ENCODE measurements at regions not wholly inside any gene's neighbourhood (a gene's known extent, or its start where the extent isn't known, plus 50 kb on each side); places are given as distances from the start of the nearest gene placed in this dataset.

DNA sequence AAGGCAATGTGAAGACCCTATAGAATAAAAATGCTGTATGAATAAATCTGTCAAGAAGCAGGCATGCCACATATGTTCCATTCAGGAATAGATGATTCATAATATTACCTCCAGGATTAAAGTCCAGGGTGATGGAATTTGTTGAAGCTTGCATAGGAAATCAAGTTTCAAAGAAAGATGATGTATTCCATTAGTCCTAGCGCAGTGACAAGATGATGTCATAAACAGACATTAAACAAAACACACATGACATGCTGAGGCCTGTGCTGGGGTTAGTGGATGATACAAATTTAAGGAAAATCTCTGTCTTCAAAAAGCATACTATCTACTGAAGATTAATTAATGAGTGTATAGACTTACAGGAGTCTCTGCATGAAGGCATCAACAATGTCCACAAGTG is 1025.2 kb downstream of the CDH11 start:
- TF ChIP-seq, protein P1, sequence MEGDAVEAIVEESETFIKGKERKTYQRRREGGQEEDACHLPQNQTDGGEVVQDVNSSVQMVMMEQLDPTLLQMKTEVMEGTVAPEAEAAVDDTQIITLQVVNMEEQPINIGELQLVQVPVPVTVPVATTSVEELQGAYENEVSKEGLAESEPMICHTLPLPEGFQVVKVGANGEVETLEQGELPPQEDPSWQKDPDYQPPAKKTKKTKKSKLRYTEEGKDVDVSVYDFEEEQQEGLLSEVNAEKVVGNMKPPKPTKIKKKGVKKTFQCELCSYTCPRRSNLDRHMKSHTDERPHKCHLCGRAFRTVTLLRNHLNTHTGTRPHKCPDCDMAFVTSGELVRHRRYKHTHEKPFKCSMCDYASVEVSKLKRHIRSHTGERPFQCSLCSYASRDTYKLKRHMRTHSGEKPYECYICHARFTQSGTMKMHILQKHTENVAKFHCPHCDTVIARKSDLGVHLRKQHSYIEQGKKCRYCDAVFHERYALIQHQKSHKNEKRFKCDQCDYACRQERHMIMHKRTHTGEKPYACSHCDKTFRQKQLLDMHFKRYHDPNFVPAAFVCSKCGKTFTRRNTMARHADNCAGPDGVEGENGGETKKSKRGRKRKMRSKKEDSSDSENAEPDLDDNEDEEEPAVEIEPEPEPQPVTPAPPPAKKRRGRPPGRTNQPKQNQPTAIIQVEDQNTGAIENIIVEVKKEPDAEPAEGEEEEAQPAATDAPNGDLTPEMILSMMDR (optimal IDR thresholded peaks at IDR 0.05 in 1 of 3, IDR thresholded peaks at IDR 0.05 in 1 of 3, conservative IDR thresholded peaks at IDR 0.05 in 1 of 3; ENCODE audit: extremely low read depth in 1 of 3, insufficient read depth in 2 of 3, low read length in 3 of 3), result no peak
- TF ChIP-seq EZH2 (IDR thresholded peaks at IDR 0.05; ENCODE audit: low read length), result no peak

All from keratinocyte (primary cell).